ENCODE measurements at regions not wholly inside any gene's neighbourhood (a gene's known extent, or its start where the extent isn't known, plus 50 kb on each side); places are given as distances from the start of the nearest gene placed in this dataset.

GRCh38 chr5:130875656-130876055 is 289.4 kb downstream of the HINT1 start:
- no peaks in the 10 kb centered on the region for H3K9me3 ChIP-seq (replicated peaks; ENCODE audit: control insufficient read depth, insufficient read depth, low read depth, low read length)
- 0% methylated on average over 1 of the region's 1 CpG for WGBS (ENCODE audit: insufficient coverage, low coverage, missing lambda C conversion rate)
- no peak overlapping the region for H3K27ac ChIP-seq (ENCODE audit: extremely low read depth, low read depth, low read length)
- no peaks in the 10 kb centered on the region for H3K27me3 ChIP-seq (ENCODE audit: control insufficient read depth in 2 of 2, insufficient read depth in 2 of 2, low read length in 2 of 2)
- H3K9me1 ChIP-seq (ENCODE audit: control insufficient read depth, insufficient read depth, low read length), result no peaks in the 10 kb centered on the region
- DNase-seq (ENCODE audit: extremely low read depth in 1 of 4, low spot score in 3 of 4) (no peak), FAIRE-seq (no peak), ATAC-seq (no peak)
- H3K4me3 ChIP-seq, result no peak overlapping the region
- TF ChIP-seq MCM3 (IDR thresholded peaks at IDR 0.05) (no peak), RBM22 (IDR thresholded peaks at IDR 0.05; ENCODE audit: low read depth, low read length, poor library complexity, severe bottlenecking) (no peak), ADNP (tag; IDR thresholded peaks at IDR 0.05) (no peak)
- TF ChIP-seq, protein P1, sequence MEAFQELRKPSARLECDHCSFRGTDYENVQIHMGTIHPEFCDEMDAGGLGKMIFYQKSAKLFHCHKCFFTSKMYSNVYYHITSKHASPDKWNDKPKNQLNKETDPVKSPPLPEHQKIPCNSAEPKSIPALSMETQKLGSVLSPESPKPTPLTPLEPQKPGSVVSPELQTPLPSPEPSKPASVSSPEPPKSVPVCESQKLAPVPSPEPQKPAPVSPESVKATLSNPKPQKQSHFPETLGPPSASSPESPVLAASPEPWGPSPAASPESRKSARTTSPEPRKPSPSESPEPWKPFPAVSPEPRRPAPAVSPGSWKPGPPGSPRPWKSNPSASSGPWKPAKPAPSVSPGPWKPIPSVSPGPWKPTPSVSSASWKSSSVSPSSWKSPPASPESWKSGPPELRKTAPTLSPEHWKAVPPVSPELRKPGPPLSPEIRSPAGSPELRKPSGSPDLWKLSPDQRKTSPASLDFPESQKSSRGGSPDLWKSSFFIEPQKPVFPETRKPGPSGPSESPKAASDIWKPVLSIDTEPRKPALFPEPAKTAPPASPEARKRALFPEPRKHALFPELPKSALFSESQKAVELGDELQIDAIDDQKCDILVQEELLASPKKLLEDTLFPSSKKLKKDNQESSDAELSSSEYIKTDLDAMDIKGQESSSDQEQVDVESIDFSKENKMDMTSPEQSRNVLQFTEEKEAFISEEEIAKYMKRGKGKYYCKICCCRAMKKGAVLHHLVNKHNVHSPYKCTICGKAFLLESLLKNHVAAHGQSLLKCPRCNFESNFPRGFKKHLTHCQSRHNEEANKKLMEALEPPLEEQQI (IDR thresholded peaks at IDR 0.05), result no peak
- CTCF ChIA-PET (ENCODE audit: low intra/inter-chr PET ratio), result no interaction called here
- H2AFZ ChIP-seq (ENCODE audit: low read depth, low read length), result no peak overlapping the region
- no peak overlapping the region for H3K4me2 ChIP-seq (ENCODE audit: insufficient read depth, low read length)
- BruUV-seq (replicated peaks), result no TSS peak
- no peaks in the 10 kb centered on the region for H3K79me2 ChIP-seq (ENCODE audit: control insufficient read depth, insufficient read depth, low read length)
- POLR2A ChIA-PET, result no interaction called here
- no peaks in the 10 kb centered on the region for H4K20me1 ChIP-seq (replicated peaks; ENCODE audit: control insufficient read depth, insufficient read depth, low read length)
- in situ Hi-C loops (cut with MboI), result loop anchor here (25.0 kb wide), 1 partner anchor 512 kb away; no protein-coding TSS in a partner anchor
- H3K4me1 ChIP-seq (replicated peaks in 1 of 2; ENCODE audit: control insufficient read depth in 2 of 2, insufficient read depth in 2 of 2, low read length in 2 of 2), result no peaks in the 10 kb centered on the region
- no peak overlapping the region for H3K9ac ChIP-seq (ENCODE audit: insufficient read depth in 1 of 2, low read depth in 2 of 2, low read length in 2 of 2)
- no peaks in the 10 kb centered on the region for H3K36me3 ChIP-seq (ENCODE audit: control insufficient read depth, insufficient read depth, low read length)
- intact Hi-C loops (cut with micrococcal nuclease), result no loop called here
